A549 (cell line): ENCODE measurements at regions not wholly inside any gene's neighbourhood (a gene's known extent, or its start where the extent isn't known, plus 50 kb on each side); places are given as distances from the start of the nearest gene placed in this dataset.

ENCODE experiments used
- ATAC-seq, 2 experiments: fragments of 200-7000 bp in 1 of 2; fragments of >200 bp in 1 of 2; cut with Nextera tagmentation in 1 of 2; cut with Tn5 transposase in 1 of 2; 3 replicates each; pipeline versions ENCODE4 v1.8.0 to v1.9.1; 2018 to 2020; ENCODE audit warnings: mild to moderate bottlenecking in 1 of 2, moderate library complexity in 1 of 2
- CTCF ChIA-PET: fragments of 300-600 bp; sonication (Branson Sonifier 250); formaldehyde crosslinking; extraction: SDS; loops from one replicate; lab custom pipeline; 2021; ENCODE audit warnings: antibody characterized with exemption, inconsistent platforms; lab: Yijun Ruan, JAX
- POLR2A ChIA-PET: fragments of 350-600 bp; formaldehyde crosslinking; extraction: SDS; loops from one replicate; lab custom pipeline; 2021; ENCODE audit warnings: antibody characterized with exemption, inconsistent platforms; lab: Yijun Ruan, JAX
- DNase-seq, 2 experiments: peaks; one replicate each; pipeline versions ENCODE4 v3.0.0 to v3.0.0-alpha.2; 2011 to 2016; ENCODE audit warnings: low read depth in 1 of 2, low spot score in 1 of 2
- FAIRE-seq: peaks from 2 replicates; lab custom pipeline; 2011; peaks lifted over from hg19 to GRCh38; lab: Jason Lieb, UNC
- H3K27ac ChIP-seq, 2 experiments: fragments of >200 bp; sonication (Bioruptor Twin); formaldehyde crosslinking; 3 replicates each; pipeline ENCODE4 v1.5.1; 2016 to 2017
- H3K4me1 ChIP-seq: fragments of >200 bp; sonication (Bioruptor Twin); formaldehyde crosslinking; 3 replicates; pipeline ENCODE4 v1.6.1; 2016
- H3K4me2 ChIP-seq: fragments of >200 bp; sonication (Bioruptor Twin); formaldehyde crosslinking; 3 replicates; pipeline ENCODE4 v1.6.1; 2016
- H3K4me3 ChIP-seq: fragments of >200 bp; sonication (Bioruptor Twin); formaldehyde crosslinking; 3 replicates; pipeline ENCODE4 v1.5.1; 2016
- H3K9me3 ChIP-seq: fragments of >200 bp; sonication (Bioruptor Twin); formaldehyde crosslinking; 3 replicates; pipeline ENCODE4 v1.6.1; 2016
- BHLHE40 ChIP-seq: IDR thresholded peaks from 2 replicates; pipeline ENCODE4 v1.6.1; 2012; ENCODE audit warnings: low read depth, low read length, inconsistent platforms
- CBX2 ChIP-seq: fragments of 200-600 bp; sonication (generic); IDR thresholded peaks from 2 replicates; pipeline ENCODE4 v1.6.1; 2016; ENCODE audit warnings: low read depth, mild to moderate bottlenecking, borderline replicate concordance
- CBX8 ChIP-seq: fragments of 200-600 bp; sonication (generic); IDR thresholded peaks from 2 replicates; pipeline ENCODE4 v1.6.1; 2016
- ELK1 ChIP-seq: fragments of 150-350 bp; IDR thresholded peaks from 2 replicates; pipeline ENCODE4 v1.6.1; 2014; ENCODE audit warnings: low read depth, mild to moderate bottlenecking, low read length
- GATA3 ChIP-seq: IDR thresholded peaks from 2 replicates; pipeline ENCODE4 v1.6.1; 2012; ENCODE audit warnings: borderline replicate concordance
- HDAC2 ChIP-seq: fragments of 200-600 bp; sonication (generic); IDR thresholded peaks from 2 replicates; pipeline ENCODE4 v1.6.1; 2016
- HEYL ChIP-seq: fragments of 250-450 bp; sonication (Bioruptor Pico); IDR thresholded peaks from 2 replicates; pipeline ENCODE4 v1.8.0; 2021; ENCODE audit warnings: mild to moderate bottlenecking, moderate library complexity
- HMGXB4 ChIP-seq: fragments of 250-450 bp; sonication (Bioruptor Pico); IDR thresholded peaks from 2 replicates; pipeline ENCODE4 v1.5.0; 2021; ENCODE audit warnings: mild to moderate bottlenecking, moderate library complexity, borderline replicate concordance
- HOXB13 ChIP-seq: fragments of 250-450 bp; sonication (Bioruptor Pico); IDR thresholded peaks from 2 replicates; pipeline ENCODE4 v1.5.0; 2020; ENCODE audit warnings: low read depth, mild to moderate bottlenecking, moderate library complexity
- HOXB5 ChIP-seq: fragments of 250-450 bp; sonication (Bioruptor Pico); IDR thresholded peaks from 2 replicates; pipeline ENCODE4 v1.5.0; 2020; ENCODE audit warnings: mild to moderate bottlenecking, moderate library complexity
- JUN ChIP-seq, 2 experiments: fragments of >200 bp; sonication (Bioruptor Twin); formaldehyde crosslinking; IDR thresholded peaks; 2 replicates in 1 of 2; 3 replicates in 1 of 2; pipeline ENCODE4 v1.6.1; 2016 to 2017
- JUNB ChIP-seq: fragments of >200 bp; sonication (Bioruptor Twin); formaldehyde crosslinking; IDR thresholded peaks from 2 replicates; pipeline ENCODE4 v1.6.1; 2016
- KDM1A ChIP-seq: fragments of 200-600 bp; sonication (generic); IDR thresholded peaks from 2 replicates; pipeline ENCODE4 v1.6.1; 2016; ENCODE audit warnings: low read depth, mild to moderate bottlenecking
- MAFK ChIP-seq: fragments of 450-650 bp; IDR thresholded peaks from 2 replicates; pipeline ENCODE4 v1.6.1; 2014; ENCODE audit not compliant: partially characterized antibody
- NPAS2 ChIP-seq: fragments of 250-450 bp; sonication (Bioruptor Pico); IDR thresholded peaks from 2 replicates; pipeline ENCODE4 v1.8.0; 2022; ENCODE audit warnings: mild to moderate bottlenecking, moderate library complexity, borderline replicate concordance
- NR3C1 ChIP-seq: fragments of >200 bp; sonication (Bioruptor Twin); formaldehyde crosslinking; IDR thresholded peaks from 3 replicates; pipeline ENCODE4 v1.6.1; 2017
- PHF8 ChIP-seq: fragments of 200-600 bp; sonication (generic); IDR thresholded peaks from 2 replicates; pipeline ENCODE4 v1.6.1; 2016; ENCODE audit warnings: low read depth, mild to moderate bottlenecking, antibody characterized with exemption, moderate library complexity, borderline replicate concordance
- POLR2AphosphoS2 ChIP-seq: conservative IDR thresholded peaks from 2 replicates; pipeline ENCODE4 v1.6.1; 2012; ENCODE audit warnings: low read length, improper control_type of control experiment, inconsistent platforms
- RCOR1 ChIP-seq: fragments of 150-350 bp; IDR thresholded peaks from 2 replicates; pipeline ENCODE4 v1.6.1; 2014; ENCODE audit warnings: antibody characterized with exemption, low read length, low read depth
- TFCP2L1 ChIP-seq: fragments of 250-450 bp; sonication (Bioruptor Pico); IDR thresholded peaks from 2 replicates; pipeline ENCODE4 v1.5.0; 2021; ENCODE audit warnings: mild to moderate bottlenecking
- ZC3H11A ChIP-seq: fragments of 450-650 bp; IDR thresholded peaks from 2 replicates; pipeline ENCODE4 v1.6.1; 2014; ENCODE audit warnings: antibody characterized with exemption, mild to moderate bottlenecking
- ZFP36 ChIP-seq: fragments of 450-650 bp; IDR thresholded peaks from 2 replicates; pipeline ENCODE4 v1.6.1; 2014; ENCODE audit warnings: borderline replicate concordance; ENCODE audit not compliant: partially characterized antibody
- ZNF302 ChIP-seq: fragments of 250-450 bp; sonication (Bioruptor Pico); IDR thresholded peaks from 2 replicates; pipeline ENCODE4 v1.9.0; 2021; ENCODE audit warnings: inconsistent platforms, mild to moderate bottlenecking, moderate library complexity
- WGBS: methylation state at CpG from one replicate; pipeline ENCODE4 v1.1.6; 2017; ENCODE audit errors: missing lambda C conversion rate; 5-methylcytosine and 5-hydroxymethylcytosine counted together

GRCh38 chr12:93130366-93131054, 201.4 kb upstream of the EEA1 start (continued):
- no peak for TF ChIP-seq NPAS2 (CRISPR knock-in tag)
- TF ChIP-seq ZC3H11A: no peak
- no peak for TF ChIP-seq JUN (IDR thresholded peaks at IDR 0.05)
- no peak for TF ChIP-seq BHLHE40
- no peak for TF ChIP-seq HEYL (CRISPR knock-in tag)

GRCh38 chr12:93133361-93133760, 204.3 kb upstream of the EEA1 start:
- H3K4me2 ChIP-seq: no peak overlapping the region
- H3K4me1 ChIP-seq: peaks cover 12% of the 10 kb centered on the region
- no peak for DNase-seq
- H3K27ac ChIP-seq: no peak overlapping the region
- no peaks in the 10 kb centered on the region for H3K9me3 ChIP-seq
- no peak for FAIRE-seq
- no peak overlapping the region for H3K4me3 ChIP-seq
- TF ChIP-seq PHF8: no peak
- no peak for TF ChIP-seq BHLHE40
- no peak for TF ChIP-seq RCOR1
- TF ChIP-seq CBX8: no peak
- no peak for TF ChIP-seq HOXB13 (CRISPR knock-in tag)
- no peak for TF ChIP-seq ZFP36
- TF ChIP-seq TFCP2L1: no peak
- TF ChIP-seq HEYL (CRISPR knock-in tag): no peak
- no peak for TF ChIP-seq CBX2
- no peak for TF ChIP-seq GATA3
- TF ChIP-seq NR3C1: no peak
- ATAC-seq: no peak
- CTCF ChIA-PET: interaction anchor here (1.3 kb wide), 1 partner anchor 11 kb away, joined by 5 read pairs; no protein-coding TSS in a partner anchor
- POLR2A ChIA-PET: no interaction called here
- WGBS: 70% methylated on average over 5 of the region's 5 CpGs

GRCh38 chr12:93134175-93134890, 205.2 kb upstream of the EEA1 start:
- POLR2A ChIA-PET: no interaction called here
- Histone ChIP-seq H3K9me3 (no peaks in the 10 kb centered on the region), H3K4me2 (no peak overlapping the region), H3K27ac (no peak overlapping the region), H3K4me1 (peaks cover 17% of the 10 kb centered on the region), H3K4me3 (no peak overlapping the region)
- FAIRE-seq (no peak), DNase-seq (no peak), ATAC-seq (no peak)
- CTCF ChIA-PET: interaction anchor here (1.2 to 1.3 kb wide), 2 partner anchors 10 to 12 kb away, joined by 3 to 5 read pairs; no protein-coding TSS in a partner anchor
- WGBS: 81% methylated on average over 6 of the region's 6 CpGs
- no peak for TF ChIP-seq TFCP2L1
- TF ChIP-seq KDM1A: no peak
- no peak for TF ChIP-seq ZNF302 (CRISPR knock-in tag)
- TF ChIP-seq HOXB5 (CRISPR knock-in tag): no peak
- no peak for TF ChIP-seq HOXB13 (CRISPR knock-in tag)
- TF ChIP-seq JUNB: no peak
- no peak for TF ChIP-seq HMGXB4 (CRISPR knock-in tag)
- no peak for TF ChIP-seq ELK1
- TF ChIP-seq MAFK: no peak
- no peak for TF ChIP-seq POLR2AphosphoS2
- TF ChIP-seq HDAC2: no peak
